Stimulated activated naive CD8-positive, alpha-beta T cell treated with anti-CD3 and anti-CD28 coated beads, Interleukin-15, amount 100 ng/mL, for 72 hours (primary cell): ENCODE measurements at regions not wholly inside any gene's neighbourhood (a gene's known extent, or its start where the extent isn't known, plus 50 kb on each side); places are given as distances from the start of the nearest gene placed in this dataset.

ENCODE experiments used
- ATAC-seq: fragments of 150-1000 bp; cut with Tn5 transposase; 2 replicates; pipeline ENCODE4 v1.10.0; 2021; ENCODE audit warnings: mild to moderate bottlenecking, moderate library complexity
- DNase-seq, 2 donors: peaks; one replicate each; pipeline ENCODE4 v3.0.0; 2021 to 2022
- H3K27ac Mint-ChIP-seq, 2 donors: one replicate each; pipeline ENCODE4 v1.8.0; 2022; ENCODE audit warnings: mild to moderate bottlenecking in 2 of 2, mixed read lengths in 2 of 2, moderate library complexity in 2 of 2
- H3K27me3 Mint-ChIP-seq: one replicate; pipeline ENCODE4 v1.8.0; 2022; ENCODE audit warnings: mixed read lengths
- H3K4me1 Mint-ChIP-seq: one replicate; pipeline ENCODE4 v1.8.0; 2022; ENCODE audit warnings: mild to moderate bottlenecking, mixed read lengths
- H3K4me3 Mint-ChIP-seq, 2 donors: one replicate each; pipeline ENCODE4 v1.8.0; 2022; ENCODE audit warnings: mild to moderate bottlenecking in 2 of 2, mixed read lengths in 2 of 2, moderate library complexity in 1 of 2
- H3K9me3 Mint-ChIP-seq, 2 donors: one replicate each; pipeline ENCODE4 v1.8.0; 2022; ENCODE audit warnings: mixed read lengths in 2 of 2

DNA sequence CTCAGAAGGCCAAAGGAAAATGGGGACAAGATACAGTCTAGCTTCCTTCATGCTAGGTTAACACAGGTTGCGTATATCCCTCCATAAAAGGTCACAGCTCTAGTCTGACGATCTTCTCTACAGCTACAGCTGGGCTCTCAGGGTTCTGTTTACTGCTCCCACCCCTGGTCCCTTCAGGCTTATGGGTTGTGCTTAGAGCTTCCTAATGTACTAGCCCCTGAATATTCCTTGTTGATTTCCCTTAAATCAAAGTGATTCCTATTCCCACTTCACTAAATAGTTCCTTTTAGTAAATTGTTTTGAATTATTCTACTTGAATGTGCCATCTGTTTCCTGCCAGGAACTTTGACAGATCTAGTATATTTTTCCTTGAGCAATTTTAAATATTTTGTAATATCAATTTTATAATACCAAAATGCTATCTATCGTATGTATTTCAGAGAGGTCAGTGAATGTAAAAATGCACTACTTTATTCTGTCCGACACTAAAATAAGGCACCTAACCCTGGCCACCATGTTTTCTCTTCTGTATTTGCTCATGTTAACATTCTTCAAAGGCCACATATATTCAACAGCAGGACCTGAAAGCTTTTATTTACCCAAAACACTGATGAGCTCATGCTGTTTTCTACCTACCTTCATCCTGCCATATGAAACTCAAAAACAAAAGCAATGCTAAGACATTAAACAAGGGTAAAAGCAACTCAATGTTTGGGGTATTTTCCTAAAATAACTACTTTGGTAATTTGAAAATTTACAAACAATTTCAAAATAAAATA is 92.8 kb upstream of the TGFBR2 start:
- Mint-ChIP-seq H3K27ac (no peak overlapping the region), H3K27me3 (no peaks in the 10 kb centered on the region), H3K9me3 (no peaks in the 10 kb centered on the region)

DNA sequence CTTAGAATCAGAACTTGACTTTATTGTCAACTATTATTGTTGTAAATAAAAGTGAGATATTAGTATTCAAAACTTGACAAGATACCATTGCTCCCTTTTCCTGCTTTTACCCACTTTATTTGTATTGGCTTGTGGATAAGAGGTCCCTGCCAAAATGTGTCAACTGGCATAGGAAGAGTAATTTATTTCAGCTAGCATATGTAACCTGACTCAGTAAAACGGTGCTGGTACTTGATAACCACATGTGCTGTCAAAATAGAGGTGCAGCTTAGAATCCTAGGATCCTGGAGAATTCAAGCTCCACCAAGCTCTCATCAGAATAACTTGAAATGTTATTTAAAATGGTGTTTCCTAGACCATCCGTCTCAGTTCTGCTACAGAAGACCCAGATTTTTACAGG is 90.2 kb upstream of the TGFBR2 start:
- Mint-ChIP-seq H3K27me3 (no peaks in the 10 kb centered on the region), H3K9me3 (no peaks in the 10 kb centered on the region), H3K27ac (no peak overlapping the region), H3K4me3 (no peak overlapping the region), H3K4me1 (peaks cover 27% of the 10 kb centered on the region)
- DNase-seq (no peak), ATAC-seq (no peak)

More for the DNA sequence above, 92.8 kb upstream of the TGFBR2 start:
- no peak for DNase-seq
- H3K4me1 Mint-ChIP-seq: peaks cover 24% of the 10 kb centered on the region
- ATAC-seq: no peak
- H3K4me3 Mint-ChIP-seq: no peak overlapping the region

DNA sequence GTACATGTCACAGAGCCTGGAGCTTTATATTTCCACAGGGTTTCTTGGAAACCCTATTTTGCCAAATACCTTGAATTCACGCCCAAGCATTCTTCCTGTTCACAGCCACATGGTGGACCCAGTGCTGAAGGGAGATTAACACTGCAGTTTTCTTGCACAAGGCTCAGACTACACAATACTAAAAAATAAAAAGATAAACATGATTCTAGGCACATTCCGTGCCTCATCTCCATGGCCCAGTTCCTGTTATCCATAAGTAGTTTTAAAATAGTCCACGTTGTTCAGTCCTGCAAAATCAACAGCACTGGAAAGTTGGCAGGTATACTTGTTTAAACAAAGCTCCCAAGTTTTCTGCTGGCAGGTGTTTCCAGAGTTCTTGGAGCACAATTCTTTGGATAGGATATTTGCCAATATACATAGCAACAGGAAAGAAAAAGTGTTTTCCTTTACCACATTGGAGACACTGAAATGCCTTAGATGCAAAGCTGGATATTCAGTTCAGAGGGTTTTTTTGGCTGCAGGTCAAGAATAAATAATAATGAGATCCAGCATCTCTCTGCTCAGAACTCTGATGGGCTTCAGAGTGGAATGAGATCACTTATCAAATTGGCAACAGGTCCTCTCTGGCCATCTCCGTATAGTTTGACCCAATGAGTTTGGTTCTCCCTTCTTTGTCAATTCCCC is 88.1 kb upstream of the TGFBR2 start:
- Mint-ChIP-seq H3K27ac (no peak overlapping the region), H3K27me3 (no peaks in the 10 kb centered on the region), H3K9me3 (no peaks in the 10 kb centered on the region), H3K4me1 (peaks cover 17% of the 10 kb centered on the region), H3K4me3 (no peak overlapping the region)
- ATAC-seq: no peak
- no peak for DNase-seq

DNA sequence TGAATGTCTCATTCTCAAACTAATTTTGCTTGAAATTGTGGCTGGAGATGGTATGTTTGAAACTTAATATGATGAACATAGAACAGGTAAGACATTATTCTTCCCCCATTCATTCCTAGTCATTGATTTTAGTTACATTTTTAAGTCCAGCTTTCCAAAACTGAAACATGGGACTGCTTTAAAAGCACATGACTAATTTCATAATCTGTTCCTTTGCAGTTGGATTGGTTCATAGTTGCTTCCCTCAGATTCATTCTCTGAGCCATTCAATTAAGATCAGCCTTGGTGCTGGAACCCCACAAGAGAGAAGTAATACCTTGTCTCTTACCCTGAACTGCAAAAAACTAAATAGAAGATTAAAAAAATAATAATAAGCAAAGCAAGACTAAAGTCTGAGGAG is 87.5 kb upstream of the TGFBR2 start:
- ATAC-seq (no peak), DNase-seq (no peak)
- peak overlapping the region in 1 of 2 donors; percentile 73 for H3K27ac Mint-ChIP-seq
- H3K9me3 Mint-ChIP-seq: no peaks in the 10 kb centered on the region
- H3K27me3 Mint-ChIP-seq: no peaks in the 10 kb centered on the region
- H3K4me3 Mint-ChIP-seq: no peak overlapping the region
- peaks cover 17% of the 10 kb centered on the region for H3K4me1 Mint-ChIP-seq

DNA sequence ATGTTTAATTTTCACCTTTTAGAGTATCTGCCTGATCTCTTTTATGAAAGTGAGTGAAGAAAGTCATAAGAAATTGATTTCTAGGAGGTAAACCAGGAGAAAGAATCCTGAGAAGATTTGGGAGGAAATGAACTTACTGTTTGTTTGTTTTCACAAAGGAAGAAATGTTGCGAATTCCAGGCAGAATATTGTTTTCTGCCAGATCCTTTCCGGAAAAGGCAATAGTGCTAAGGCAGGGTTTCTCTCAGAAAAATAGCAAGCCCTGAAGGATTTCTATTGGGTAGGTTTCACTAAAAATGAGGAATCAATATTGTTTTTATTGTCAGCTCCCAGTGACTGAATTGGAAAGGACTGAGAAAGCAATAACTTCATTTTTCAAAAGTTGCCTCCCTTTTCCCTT is 85.7 kb upstream of the TGFBR2 start:
- Mint-ChIP-seq H3K4me3 (no peak overlapping the region), H3K4me1 (peaks cover 27% of the 10 kb centered on the region), H3K27me3 (no peaks in the 10 kb centered on the region), H3K9me3 (no peaks in the 10 kb centered on the region), H3K27ac (no peak overlapping the region)
- DNase-seq (no peak), ATAC-seq (no peak)

DNA sequence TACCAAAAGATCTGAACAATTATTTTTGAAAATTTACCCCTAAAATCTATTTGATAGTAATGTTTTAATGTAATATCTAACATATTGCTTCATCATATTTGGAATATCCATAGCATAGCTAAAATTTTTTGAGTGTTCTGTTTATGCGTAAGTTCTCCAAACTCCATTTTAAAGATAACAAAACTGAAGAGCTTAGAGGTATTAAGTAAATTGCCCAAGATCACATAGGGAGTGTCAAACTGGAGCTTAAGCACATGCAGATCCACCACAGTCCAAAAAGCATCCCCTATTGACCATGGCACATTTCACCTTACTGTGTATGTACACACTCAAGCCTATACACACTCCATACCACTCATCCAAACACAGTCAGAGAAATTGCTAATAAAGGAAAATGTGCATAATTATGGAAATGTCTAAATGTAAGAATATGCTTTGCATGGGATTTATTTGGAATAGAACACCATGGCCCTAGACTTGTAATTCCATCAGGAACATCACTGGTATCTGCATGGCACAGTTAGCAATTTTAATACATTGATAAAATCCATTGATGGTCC is 85.2 kb upstream of the TGFBR2 start:
- DNase-seq (no peak), ATAC-seq (no peak)
- Mint-ChIP-seq H3K9me3 (peaks cover 0 to 2% of the 10 kb centered on the region in 2 donors), H3K4me3 (no peak overlapping the region), H3K27me3 (no peaks in the 10 kb centered on the region), H3K4me1 (peaks cover 27% of the 10 kb centered on the region), H3K27ac (no peak overlapping the region)

DNA sequence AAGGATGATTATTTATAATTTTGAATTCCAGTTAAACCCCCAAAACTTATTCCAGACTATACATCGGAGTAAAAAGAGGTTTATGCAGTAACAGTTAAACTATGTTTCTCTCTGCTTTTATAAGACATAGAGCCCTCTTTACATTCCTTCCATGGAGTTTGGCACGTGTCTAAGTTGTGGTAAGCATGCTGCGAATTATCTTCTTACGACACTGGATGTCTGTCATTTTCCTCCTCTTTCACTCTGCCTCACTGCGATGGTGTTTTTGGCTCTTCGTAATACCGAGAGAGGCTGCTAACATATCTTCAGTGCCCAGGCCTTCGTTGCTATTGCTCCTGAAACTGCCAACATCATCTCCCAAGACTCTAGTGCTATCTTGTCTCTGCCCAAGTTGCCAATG is 83.9 kb upstream of the TGFBR2 start:
- DNase-seq: no peak
- Mint-ChIP-seq H3K27ac (no peak overlapping the region), H3K4me1 (peaks cover 25% of the 10 kb centered on the region), H3K27me3 (no peaks in the 10 kb centered on the region), H3K9me3 (peaks cover 0 to 7% of the 10 kb centered on the region in 2 donors), H3K4me3 (no peak overlapping the region)
- ATAC-seq: no peak

DNA sequence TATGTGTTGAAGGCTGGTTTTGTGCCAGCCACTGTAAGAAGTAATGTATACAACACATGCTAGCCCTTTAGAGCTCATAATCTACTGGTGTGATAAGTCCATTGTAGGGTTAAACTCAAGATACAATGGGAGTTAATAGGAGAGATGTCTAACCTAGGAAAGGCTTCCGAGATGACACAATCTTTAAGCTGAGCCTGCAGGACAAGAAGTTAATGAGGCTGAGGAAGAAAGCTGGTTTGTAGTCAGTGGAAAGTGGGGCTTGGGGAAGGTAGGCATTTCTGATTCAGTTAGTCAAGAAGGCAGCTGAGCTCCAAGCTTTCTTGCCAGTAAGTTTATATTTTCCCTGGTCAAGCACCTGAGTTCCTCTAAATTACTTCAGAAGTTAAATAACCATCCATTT is 83.0 kb upstream of the TGFBR2 start:
- peaks cover 16% of the 10 kb centered on the region for H3K4me1 Mint-ChIP-seq
- H3K9me3 Mint-ChIP-seq: peaks cover under 1 to 7% of the 10 kb centered on the region in 2 donors
- DNase-seq (no peak), ATAC-seq (no peak)
- H3K27me3 Mint-ChIP-seq: no peaks in the 10 kb centered on the region
- H3K27ac Mint-ChIP-seq: no peak overlapping the region
- H3K4me3 Mint-ChIP-seq: no peak overlapping the region

DNA sequence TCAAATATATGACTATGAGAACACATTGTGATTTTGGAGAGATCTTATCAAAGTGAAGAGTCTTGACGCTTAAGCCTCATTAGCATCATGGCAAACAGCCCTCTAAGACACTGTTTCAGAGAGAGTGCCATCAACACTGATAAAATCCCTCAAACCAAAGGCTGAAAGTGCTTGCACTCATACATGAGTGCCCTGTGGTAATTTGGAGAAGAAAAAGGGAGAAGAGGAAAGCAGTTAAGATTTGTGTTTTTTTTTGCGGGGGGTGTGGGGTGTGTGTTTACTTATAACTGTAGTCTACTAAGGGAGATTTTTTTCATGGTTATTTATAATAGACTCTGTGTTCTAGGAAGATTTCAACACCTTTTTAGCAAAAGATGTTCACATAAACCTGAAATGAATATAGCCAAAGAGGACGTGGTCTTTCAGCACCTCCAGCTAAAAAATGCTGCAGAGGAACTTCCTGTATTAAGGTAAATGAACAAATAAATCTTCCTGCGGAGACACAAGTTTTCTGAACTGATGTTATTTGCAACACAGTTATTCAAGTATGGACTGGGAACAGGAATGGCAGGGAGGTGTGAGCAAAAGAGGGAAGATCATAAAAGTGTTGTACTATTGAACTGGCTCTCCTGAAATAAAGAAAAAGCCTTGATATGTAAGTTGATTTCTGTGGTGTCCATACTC is 81.9 kb upstream of the TGFBR2 start:
- Mint-ChIP-seq H3K4me3 (peak overlapping the region in 1 of 2 donors; percentile 5), H3K27me3 (no peaks in the 10 kb centered on the region), H3K4me1 (peaks cover 10% of the 10 kb centered on the region), H3K27ac (peak overlapping the region in 1 of 2 donors; percentile 44), H3K9me3 (peaks cover 4 to 7% of the 10 kb centered on the region in 2 donors)
- DNase-seq (no peak), ATAC-seq (no peak)

DNA sequence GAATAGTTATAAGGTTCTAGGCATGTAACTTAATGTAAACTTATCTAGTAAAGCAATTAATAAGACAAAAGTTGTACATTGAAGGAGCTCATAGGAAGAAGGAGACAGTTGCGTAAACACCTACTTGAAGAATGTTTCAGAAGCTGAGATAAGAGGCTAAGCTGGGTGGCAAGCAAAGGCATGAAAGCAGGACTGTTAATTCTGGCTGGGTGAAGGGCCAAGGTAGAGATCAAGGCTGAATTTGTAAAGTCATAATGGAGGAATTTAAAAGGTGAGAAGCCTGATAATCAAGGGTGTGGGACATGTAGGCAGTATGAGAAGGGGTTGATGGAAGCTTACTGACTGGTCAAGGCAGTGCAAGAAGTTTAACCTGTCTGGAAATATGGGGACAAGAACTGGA is 80.4 kb upstream of the TGFBR2 start:
- peaks cover 4 to 7% of the 10 kb centered on the region in 2 donors for H3K9me3 Mint-ChIP-seq
- H3K27me3 Mint-ChIP-seq: no peaks in the 10 kb centered on the region
- DNase-seq (no peak), ATAC-seq (no peak)
- H3K27ac Mint-ChIP-seq: no peak overlapping the region
- peaks cover 10% of the 10 kb centered on the region for H3K4me1 Mint-ChIP-seq
- H3K4me3 Mint-ChIP-seq: no peak overlapping the region

DNA sequence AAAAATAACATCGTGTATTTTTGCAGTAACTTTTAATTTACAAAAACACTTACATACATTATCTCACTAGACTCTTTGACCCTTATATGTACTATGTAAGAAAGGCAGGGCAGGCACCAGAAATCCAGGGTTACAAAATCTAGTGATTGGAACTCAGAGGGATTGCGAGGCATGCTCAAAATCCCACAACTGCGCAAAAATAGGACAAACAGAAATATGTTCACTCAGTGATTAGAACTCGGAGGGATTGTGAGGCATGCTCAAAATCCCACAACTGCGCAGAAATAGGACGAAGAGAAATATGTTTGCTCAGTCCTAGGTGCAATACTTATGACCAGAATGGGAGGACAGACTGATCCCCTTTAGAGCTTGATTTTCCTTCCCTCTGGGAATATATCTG is 79.2 kb upstream of the TGFBR2 start:
- DNase-seq (no peak), ATAC-seq (no peak)
- Mint-ChIP-seq H3K4me3 (no peak overlapping the region), H3K4me1 (peaks cover 10% of the 10 kb centered on the region), H3K27ac (no peak overlapping the region), H3K9me3 (peaks cover 4 to 7% of the 10 kb centered on the region in 2 donors), H3K27me3 (no peaks in the 10 kb centered on the region)

DNA sequence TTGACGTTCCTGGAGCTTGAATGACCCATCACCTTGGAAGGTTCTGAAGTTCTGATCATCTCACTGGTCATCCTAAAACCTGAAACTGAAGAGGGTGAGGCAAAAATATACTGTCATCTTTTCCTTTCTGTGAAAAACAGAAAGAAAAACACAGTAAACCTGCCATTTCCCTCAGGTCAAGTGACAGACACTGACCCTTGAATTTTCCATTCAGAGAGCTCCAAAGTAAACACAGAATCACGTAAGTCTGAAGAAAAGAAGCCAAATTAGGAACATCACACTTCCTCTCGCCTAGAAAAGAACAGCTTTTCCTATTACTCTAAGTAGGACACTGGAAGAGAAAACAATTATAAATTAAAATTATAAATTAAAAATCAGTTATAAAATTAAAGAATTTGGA is 78.7 kb upstream of the TGFBR2 start:
- H3K4me1 Mint-ChIP-seq: peaks cover 10% of the 10 kb centered on the region
- no peak for ATAC-seq
- peaks cover 4 to 7% of the 10 kb centered on the region in 2 donors for H3K9me3 Mint-ChIP-seq
- DNase-seq: no peak
- no peak overlapping the region for H3K27ac Mint-ChIP-seq
- H3K4me3 Mint-ChIP-seq: no peak overlapping the region
- no peaks in the 10 kb centered on the region for H3K27me3 Mint-ChIP-seq

DNA sequence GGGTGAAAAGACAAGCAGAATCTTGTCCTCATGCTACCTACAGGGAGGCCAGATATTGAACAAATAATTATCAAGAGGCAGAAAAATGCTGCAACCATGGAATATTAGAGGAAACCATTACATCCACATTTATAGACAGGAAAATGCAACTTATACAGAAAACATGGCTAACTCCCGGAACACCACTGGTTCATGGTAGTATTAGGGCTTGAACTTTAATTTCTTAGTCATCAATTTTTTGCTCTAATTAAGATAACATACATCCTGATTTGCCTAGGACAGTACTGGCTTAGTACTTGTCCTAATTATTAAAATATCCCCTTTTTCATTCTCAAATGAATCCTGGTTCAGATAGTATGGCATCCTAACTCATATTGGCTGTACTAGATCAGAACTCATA is 76.3 kb upstream of the TGFBR2 start:
- Mint-ChIP-seq H3K9me3 (peaks cover 4 to 7% of the 10 kb centered on the region in 2 donors), H3K27me3 (no peaks in the 10 kb centered on the region), H3K27ac (no peak overlapping the region), H3K4me3 (no peak overlapping the region), H3K4me1 (no peaks in the 10 kb centered on the region)
- ATAC-seq (no peak), DNase-seq (no peak)

DNA sequence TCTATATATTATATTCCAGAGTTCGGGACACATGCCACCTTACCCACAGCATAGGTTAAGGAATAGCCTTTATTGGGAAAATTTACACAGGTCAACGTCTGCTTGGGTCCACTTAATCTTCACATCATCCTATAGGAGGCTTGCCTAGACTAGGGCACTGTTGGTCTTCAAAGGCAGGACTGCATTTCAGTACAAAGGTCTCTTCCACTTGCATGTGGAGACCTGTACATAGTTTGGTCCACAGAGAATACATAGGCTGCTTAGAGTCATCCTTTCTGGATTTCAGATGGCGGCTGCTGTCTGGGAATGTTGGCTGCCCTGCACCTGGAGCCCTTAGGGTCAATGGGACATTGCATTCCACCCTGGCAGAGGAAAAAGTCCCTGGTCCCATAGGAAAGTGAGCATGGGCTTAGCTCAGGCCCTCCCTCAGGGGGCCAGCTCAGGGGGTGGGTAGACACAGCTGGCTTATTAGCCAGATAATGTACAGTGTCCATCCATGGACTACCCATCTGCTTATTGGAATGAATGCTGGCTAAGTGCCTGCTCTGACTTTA is 75.3 kb upstream of the TGFBR2 start:
- no peak for ATAC-seq
- peaks cover 5 to 7% of the 10 kb centered on the region in 2 donors for H3K9me3 Mint-ChIP-seq

DNA sequence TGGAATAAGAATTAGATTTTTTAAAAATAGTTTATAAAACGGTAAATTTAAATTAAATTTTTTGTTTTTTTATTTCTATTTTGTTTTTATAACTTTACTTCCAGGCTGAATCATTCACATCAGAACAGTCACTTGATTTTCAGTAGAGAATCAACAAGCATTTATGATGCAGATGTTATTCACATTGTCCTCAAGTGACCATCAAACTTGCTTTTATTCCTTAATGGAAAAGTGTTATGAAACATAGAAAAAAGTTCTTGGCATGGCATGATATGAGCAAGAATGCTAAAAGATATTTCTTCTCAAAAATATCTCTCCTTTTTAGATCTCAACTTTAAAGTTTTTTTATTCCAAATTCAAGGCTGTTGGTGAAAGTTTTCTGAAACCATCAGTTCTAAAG is 70.9 kb upstream of the TGFBR2 start:
- no peak overlapping the region for H3K4me3 Mint-ChIP-seq
- DNase-seq: no peak
- no peaks in the 10 kb centered on the region for H3K27me3 Mint-ChIP-seq
- no peak for ATAC-seq
- H3K4me1 Mint-ChIP-seq: peaks cover 6% of the 10 kb centered on the region
- H3K9me3 Mint-ChIP-seq: peaks cover 0 to 5% of the 10 kb centered on the region in 2 donors
- no peak overlapping the region for H3K27ac Mint-ChIP-seq

More for the DNA sequence above, 75.3 kb upstream of the TGFBR2 start:
- no peak overlapping the region for H3K27ac Mint-ChIP-seq
- no peaks in the 10 kb centered on the region for H3K27me3 Mint-ChIP-seq
- H3K4me1 Mint-ChIP-seq: no peaks in the 10 kb centered on the region
- H3K4me3 Mint-ChIP-seq: no peak overlapping the region
- DNase-seq: no peak
